SK-N-SH treated with all-trans-retinoic acid at 6 μM for 48 hours (cell line): ENCODE measurements at regions not wholly inside any gene's neighbourhood (a gene's known extent, or its start where the extent isn't known, plus 50 kb on each side); places are given as distances from the start of the nearest gene placed in this dataset.

Source experiments
- ISL1 ChIP-seq: fragments of 250-450 bp; sonication (Bioruptor Pico); IDR thresholded peaks from 2 replicates; pipeline ENCODE4 v2.1.2; 2022; ENCODE audit warnings: mild to moderate bottlenecking, moderate library complexity
- RARB ChIP-seq: fragments of 250-450 bp; sonication (Bioruptor Pico); IDR thresholded peaks from 2 replicates; pipeline ENCODE4 v1.8.0; 2021; ENCODE audit warnings: mild to moderate bottlenecking, moderate library complexity
- SNAI2 ChIP-seq: fragments of 250-450 bp; sonication (Bioruptor Pico); IDR thresholded peaks from 2 replicates; pipeline ENCODE4 v1.5.0; 2020; ENCODE audit warnings: mild to moderate bottlenecking, moderate library complexity
- TCF4 ChIP-seq: fragments of 250-450 bp; sonication (Bioruptor Pico); IDR thresholded peaks from 2 replicates; pipeline ENCODE4 v1.8.0; 2021; ENCODE audit warnings: mild to moderate bottlenecking, moderate library complexity, borderline replicate concordance
- TOX ChIP-seq: fragments of 250-450 bp; sonication (Bioruptor Pico); IDR thresholded peaks from 2 replicates; pipeline ENCODE4 v1.8.0; 2021; ENCODE audit warnings: mild to moderate bottlenecking, moderate library complexity, borderline replicate concordance
- TF ChIP-seq, protein P1 (sequence below): fragments of 250-450 bp; sonication (Bioruptor Pico); IDR thresholded peaks from 2 replicates; pipeline ENCODE4 v1.8.0; 2020; ENCODE audit warnings: mild to moderate bottlenecking, moderate library complexity, borderline replicate concordance
- TF ChIP-seq, protein P2 (sequence below): fragments of 250-450 bp; sonication (Bioruptor Pico); IDR thresholded peaks from 2 replicates; pipeline ENCODE4 v1.5.1; 2020; ENCODE audit warnings: low read depth, mild to moderate bottlenecking, moderate library complexity
- TF ChIP-seq, protein P3 (sequence below): fragments of 250-450 bp; sonication (Bioruptor Pico); IDR thresholded peaks from 2 replicates; pipeline ENCODE4 v1.5.1; 2021; ENCODE audit warnings: mild to moderate bottlenecking, moderate library complexity

GRCh38 chr1:90640325-90640724 lies 76.8 kb downstream of the BARHL2 start:
- TF ChIP-seq, protein P1, sequence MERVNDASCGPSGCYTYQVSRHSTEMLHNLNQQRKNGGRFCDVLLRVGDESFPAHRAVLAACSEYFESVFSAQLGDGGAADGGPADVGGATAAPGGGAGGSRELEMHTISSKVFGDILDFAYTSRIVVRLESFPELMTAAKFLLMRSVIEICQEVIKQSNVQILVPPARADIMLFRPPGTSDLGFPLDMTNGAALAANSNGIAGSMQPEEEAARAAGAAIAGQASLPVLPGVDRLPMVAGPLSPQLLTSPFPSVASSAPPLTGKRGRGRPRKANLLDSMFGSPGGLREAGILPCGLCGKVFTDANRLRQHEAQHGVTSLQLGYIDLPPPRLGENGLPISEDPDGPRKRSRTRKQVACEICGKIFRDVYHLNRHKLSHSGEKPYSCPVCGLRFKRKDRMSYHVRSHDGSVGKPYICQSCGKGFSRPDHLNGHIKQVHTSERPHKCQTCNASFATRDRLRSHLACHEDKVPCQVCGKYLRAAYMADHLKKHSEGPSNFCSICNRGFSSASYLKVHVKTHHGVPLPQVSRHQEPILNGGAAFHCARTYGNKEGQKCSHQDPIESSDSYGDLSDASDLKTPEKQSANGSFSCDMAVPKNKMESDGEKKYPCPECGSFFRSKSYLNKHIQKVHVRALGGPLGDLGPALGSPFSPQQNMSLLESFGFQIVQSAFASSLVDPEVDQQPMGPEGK (CRISPR knock-in tag), result no peak
- TF ChIP-seq, protein P2, sequence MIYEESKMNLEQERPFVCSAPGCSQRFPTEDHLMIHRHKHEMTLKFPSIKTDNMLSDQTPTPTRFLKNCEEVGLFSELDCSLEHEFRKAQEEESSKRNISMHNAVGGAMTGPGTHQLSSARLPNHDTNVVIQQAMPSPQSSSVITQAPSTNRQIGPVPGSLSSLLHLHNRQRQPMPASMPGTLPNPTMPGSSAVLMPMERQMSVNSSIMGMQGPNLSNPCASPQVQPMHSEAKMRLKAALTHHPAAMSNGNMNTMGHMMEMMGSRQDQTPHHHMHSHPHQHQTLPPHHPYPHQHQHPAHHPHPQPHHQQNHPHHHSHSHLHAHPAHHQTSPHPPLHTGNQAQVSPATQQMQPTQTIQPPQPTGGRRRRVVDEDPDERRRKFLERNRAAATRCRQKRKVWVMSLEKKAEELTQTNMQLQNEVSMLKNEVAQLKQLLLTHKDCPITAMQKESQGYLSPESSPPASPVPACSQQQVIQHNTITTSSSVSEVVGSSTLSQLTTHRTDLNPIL (CRISPR knock-in tag), result no peak
- TF ChIP-seq TOX (CRISPR knock-in tag) (no peak), TCF4 (no peak), RARB (CRISPR knock-in tag) (no peak), SNAI2 (CRISPR knock-in tag) (no peak), ISL1 (CRISPR knock-in tag) (no peak)
- TF ChIP-seq, protein P3, sequence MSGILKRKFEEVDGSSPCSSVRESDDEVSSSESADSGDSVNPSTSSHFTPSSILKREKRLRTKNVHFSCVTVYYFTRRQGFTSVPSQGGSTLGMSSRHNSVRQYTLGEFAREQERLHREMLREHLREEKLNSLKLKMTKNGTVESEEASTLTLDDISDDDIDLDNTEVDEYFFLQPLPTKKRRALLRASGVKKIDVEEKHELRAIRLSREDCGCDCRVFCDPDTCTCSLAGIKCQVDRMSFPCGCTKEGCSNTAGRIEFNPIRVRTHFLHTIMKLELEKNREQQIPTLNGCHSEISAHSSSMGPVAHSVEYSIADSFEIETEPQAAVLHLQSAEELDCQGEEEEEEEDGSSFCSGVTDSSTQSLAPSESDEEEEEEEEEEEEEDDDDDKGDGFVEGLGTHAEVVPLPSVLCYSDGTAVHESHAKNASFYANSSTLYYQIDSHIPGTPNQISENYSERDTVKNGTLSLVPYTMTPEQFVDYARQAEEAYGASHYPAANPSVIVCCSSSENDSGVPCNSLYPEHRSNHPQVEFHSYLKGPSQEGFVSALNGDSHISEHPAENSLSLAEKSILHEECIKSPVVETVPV (CRISPR knock-in tag), result no peak
